Cardiac muscle cell (in vitro differentiated cells and primary cell): ENCODE measurements at regions not wholly inside any gene's neighbourhood (a gene's known extent, or its start where the extent isn't known, plus 50 kb on each side); places are given as distances from the start of the nearest gene placed in this dataset.

Source experiments
- DNase-seq, 2 donors: peaks; one replicate each; pipeline versions ENCODE4 v3.0.0 to v3.0.0-alpha.2; 2010 to 2017; ENCODE audit warnings: low read depth in 1 of 2, low spot score in 1 of 2
- H3K27ac ChIP-seq: fragments of 200-600 bp; sonication (generic); 2 replicates; pipeline ENCODE4 v1.5.1; 2016
- H3K27me3 ChIP-seq: fragments of 200-600 bp; sonication (generic); 2 replicates; pipeline ENCODE4 v1.6.0; 2016; ENCODE audit warnings: control low read depth
- H3K36me3 ChIP-seq: fragments of 200-600 bp; sonication (generic); 2 replicates; pipeline ENCODE4 v1.5.1; 2016; ENCODE audit warnings: control low read depth
- H3K4me1 ChIP-seq: fragments of 200-600 bp; sonication (generic); 2 replicates; pipeline ENCODE4 v1.8.1; 2017; ENCODE audit warnings: low read depth, mild to moderate bottlenecking, mixed run types
- H3K4me3 ChIP-seq: fragments of 200-600 bp; sonication (generic); 2 replicates; pipeline ENCODE4 v1.5.1; 2016; ENCODE audit warnings: mild to moderate bottlenecking
- H3K9me3 ChIP-seq: fragments of 200-600 bp; sonication (generic); 2 replicates; pipeline ENCODE4 v1.5.1; 2017; ENCODE audit warnings: low read depth, mild to moderate bottlenecking, control low read depth
- CTCF ChIP-seq: IDR thresholded peaks from 2 replicates; pipeline ENCODE4 v1.5.1; 2012; ENCODE audit warnings: low read depth, mild to moderate bottlenecking, low read length

- no peak for DNase-seq
- Histone ChIP-seq H3K27me3 (no peaks in the 10 kb centered on the region), H3K9me3 (no peaks in the 10 kb centered on the region), H3K36me3 (no peaks in the 10 kb centered on the region), H3K27ac (no peak overlapping the region), H3K4me1 (peaks cover 9% of the 10 kb centered on the region), H3K4me3 (no peak overlapping the region)
- TF ChIP-seq CTCF, result no peak
Measured at GRCh38 chr6:16006681-16007080, 122.2 kb upstream of the MYLIP start.

GRCh38 chr6:16004934-16005679, 123.8 kb upstream of the MYLIP start:
- H3K27ac ChIP-seq, result no peak overlapping the region
- no peak for TF ChIP-seq CTCF
- H3K36me3 ChIP-seq, result no peaks in the 10 kb centered on the region
- no peaks in the 10 kb centered on the region for H3K9me3 ChIP-seq
- H3K4me3 ChIP-seq, result no peak overlapping the region
- H3K4me1 ChIP-seq, result peaks cover 9% of the 10 kb centered on the region
- H3K27me3 ChIP-seq, result no peaks in the 10 kb centered on the region
- DNase-seq, result no peak

GRCh38 chr6:16003197-16003491, 125.7 kb upstream of the MYLIP start:
- Histone ChIP-seq H3K27ac (no peak overlapping the region), H3K36me3 (no peaks in the 10 kb centered on the region), H3K4me1 (peaks cover 17% of the 10 kb centered on the region), H3K27me3 (no peaks in the 10 kb centered on the region), H3K9me3 (no peaks in the 10 kb centered on the region), H3K4me3 (no peak overlapping the region)
- TF ChIP-seq CTCF, result no peak
- no peak for DNase-seq

- H3K27ac ChIP-seq, result no peak overlapping the region
- peaks cover 22% of the 10 kb centered on the region for H3K4me1 ChIP-seq
- H3K4me3 ChIP-seq, result no peak overlapping the region
- no peak for DNase-seq
- H3K9me3 ChIP-seq, result no peaks in the 10 kb centered on the region
- no peaks in the 10 kb centered on the region for H3K36me3 ChIP-seq
- no peak for TF ChIP-seq CTCF
- H3K27me3 ChIP-seq, result no peaks in the 10 kb centered on the region
Measured at GRCh38 chr6:16002332-16003196, 126.3 kb upstream of the MYLIP start.

GRCh38 chr6:16001158-16001557, 127.7 kb upstream of the MYLIP start:
- Histone ChIP-seq H3K4me1 (peaks cover 27% of the 10 kb centered on the region), H3K9me3 (no peaks in the 10 kb centered on the region), H3K4me3 (no peak overlapping the region), H3K27me3 (no peaks in the 10 kb centered on the region), H3K27ac (no peak overlapping the region), H3K36me3 (no peaks in the 10 kb centered on the region)
- DNase-seq, result no peak
- no peak for TF ChIP-seq CTCF
